MV-4-11 (cell line): ENCODE measurements at regions not wholly inside any gene's neighbourhood (a gene's known extent, or its start where the extent isn't known, plus 50 kb on each side); places are given as distances from the start of the nearest gene placed in this dataset.

ENCODE experiments used
- DNase-seq: peaks from one replicate; lab custom pipeline; 2025; lab: John Stamatoyannopoulos, UW

- no peak for DNase-seq
These were observed 259.6 kb downstream of the IRX2 start for GRCh38 chr5:2491846-2492245.

GRCh38 chr5:2489306-2489705 lies 262.2 kb downstream of the IRX2 start:
- DNase-seq, result no peak

GRCh38 chr5:2488593-2488992 lies 262.9 kb downstream of the IRX2 start:
- DNase-seq, result no peak

GRCh38 chr5:2487152-2487763 lies 264.2 kb downstream of the IRX2 start:
- no peak for DNase-seq

- DNase-seq, result no peak
These were observed 265.1 kb downstream of the IRX2 start for GRCh38 chr5:2486373-2486772.

GRCh38 chr5:2482778-2483177 lies 268.7 kb downstream of the IRX2 start:
- DNase-seq, result no peak

- DNase-seq, result no peak
These were observed 270.6 kb downstream of the IRX2 start for GRCh38 chr5:2480871-2481270.

- no peak for DNase-seq
These were observed 275.6 kb downstream of the IRX2 start for GRCh38 chr5:2475902-2476301.

- DNase-seq, result no peak
These were observed 278.8 kb downstream of the IRX2 start for GRCh38 chr5:2472670-2473069.

GRCh38 chr5:2471152-2471879 lies 280.2 kb downstream of the IRX2 start:
- no peak for DNase-seq

- no peak for DNase-seq
These were observed 284.5 kb downstream of the IRX2 start for GRCh38 chr5:2466966-2467365.

GRCh38 chr5:2465383-2465782 lies 286.1 kb downstream of the IRX2 start:
- no peak for DNase-seq

- no peak for DNase-seq
These were observed 287.3 kb downstream of the IRX2 start for GRCh38 chr5:2464141-2464540.

- DNase-seq, result no peak
These were observed 289.5 kb downstream of the IRX2 start for GRCh38 chr5:2461701-2462691.

- no peak for DNase-seq
These were observed 291.4 kb downstream of the IRX2 start for GRCh38 chr5:2460098-2460497.

- no peak for DNase-seq
These were observed 292.2 kb downstream of the IRX2 start for GRCh38 chr5:2459251-2459650.

- no peak for DNase-seq
These were observed 295.6 kb downstream of the IRX2 start for GRCh38 chr5:2455878-2456277.

GRCh38 chr5:2454876-2455275 lies 296.6 kb downstream of the IRX2 start:
- DNase-seq, result no peak

GRCh38 chr5:2453781-2454180 lies 297.7 kb downstream of the IRX2 start:
- no peak for DNase-seq

- no peak for DNase-seq
These were observed 300.4 kb downstream of the IRX2 start for GRCh38 chr5:2451100-2451499.

- no peak for DNase-seq
These were observed 308.8 kb downstream of the IRX2 start for GRCh38 chr5:2442496-2443354.
